A673 (cell line): ENCODE measurements at regions not wholly inside any gene's neighbourhood (a gene's known extent, or its start where the extent isn't known, plus 50 kb on each side); places are given as distances from the start of the nearest gene placed in this dataset.

Experiments used
- BruUV-seq: library from RNA; stranded (reverse); fragments of 400-500 nt; replicated peaks from 2 replicates; lab custom pipeline; 2021; lab: Mats Ljungman, UMichigan
- CTCF ChIA-PET: fragments of 300-600 bp; sonication (Branson Sonifier 250); formaldehyde crosslinking; loops from one replicate; lab custom pipeline; 2022; ENCODE audit warnings: antibody characterized with exemption; lab: Charles Lee
- POLR2A ChIA-PET: fragments of 300-600 bp; sonication (Branson Sonifier 250); formaldehyde crosslinking; loops from one replicate; lab custom pipeline; 2022; ENCODE audit warnings: antibody characterized with exemption; ENCODE audit not compliant: low non-redundant PET; lab: Charles Lee
- DNase-seq: peaks from one replicate; pipeline ENCODE4 v3.0.0-alpha.2; 2015; ENCODE audit warnings: low spot score
- H3K27ac ChIP-seq: fragments of 200-600 bp; sonication (generic); 2 replicates; pipeline ENCODE4 v1.5.1; 2016; ENCODE audit warnings: mixed run types, low read depth, mild to moderate bottlenecking, mixed read lengths, antibody characterized with exemption, low read length; ENCODE audit not compliant: poor library complexity, severe bottlenecking
- H3K27me3 ChIP-seq: fragments of 200-600 bp; sonication (generic); replicated peaks from 2 replicates; pipeline ENCODE4 v1.6.1; 2017; ENCODE audit warnings: mixed run types, low read depth, mild to moderate bottlenecking, mixed read lengths, antibody characterized with exemption, low read length; ENCODE audit not compliant: insufficient read depth, poor library complexity
- H3K36me3 ChIP-seq: fragments of 200-600 bp; sonication (generic); 2 replicates; pipeline ENCODE4 v1.6.1; 2016; ENCODE audit warnings: mixed run types, mild to moderate bottlenecking, mixed read lengths, antibody characterized with exemption, low read length; ENCODE audit not compliant: insufficient read depth, poor library complexity, severe bottlenecking
- H3K4me1 ChIP-seq: fragments of 200-600 bp; sonication (generic); 2 replicates; pipeline ENCODE4 v1.6.1; 2017; ENCODE audit warnings: mixed run types, mild to moderate bottlenecking, mixed read lengths, antibody characterized with exemption, low read length; ENCODE audit not compliant: insufficient read depth, poor library complexity, severe bottlenecking
- H3K4me3 ChIP-seq: fragments of 200-600 bp; sonication (generic); 2 replicates; pipeline ENCODE4 v1.5.1; 2016; ENCODE audit warnings: low read depth, mixed run types, mild to moderate bottlenecking, mixed read lengths, low read length; ENCODE audit not compliant: poor library complexity, severe bottlenecking
- H3K9me3 ChIP-seq: fragments of 200-600 bp; sonication (generic); 2 replicates; pipeline ENCODE4 v1.6.1; 2016; ENCODE audit warnings: mixed run types, low read depth, mild to moderate bottlenecking, mixed read lengths, antibody characterized with exemption, low read length; ENCODE audit not compliant: poor library complexity, severe bottlenecking
- EZH2 ChIP-seq: fragments of 200-600 bp; sonication (generic); IDR thresholded peaks from 2 replicates; pipeline ENCODE4 v1.6.1; 2017; ENCODE audit warnings: borderline replicate concordance, low read depth, mild to moderate bottlenecking, mixed read lengths, antibody characterized with exemption, low read length; ENCODE audit not compliant: poor library complexity, severe bottlenecking
- intact Hi-C: fragments of 100-400 bp; cut with micrococcal nuclease; formaldehyde crosslinking; loops from one replicate; pipeline ENCODE4 v1.10.0; 2022; ENCODE audit not compliant: unreplicated experiment
- TF ChIP-seq, protein P1 (sequence below): fragments of 300-800, 200-600 bp; sonication (generic); conservative IDR thresholded peaks from 2 replicates; pipeline ENCODE4 v1.5.1; 2017; ENCODE audit warnings: low read depth, mild to moderate bottlenecking, antibody characterized with exemption, low read length, moderate library complexity, mixed read lengths

GRCh38 chr11:8740129-8740528, 57.5 kb downstream of the RPL27A start:
- BruUV-seq, result no TSS peak
- Histone ChIP-seq H3K9me3 (no peaks in the 10 kb centered on the region), H3K4me1 (no peaks in the 10 kb centered on the region), H3K4me3 (no peak overlapping the region), H3K36me3 (no peaks in the 10 kb centered on the region), H3K27ac (no peak overlapping the region), H3K27me3 (no peaks in the 10 kb centered on the region)
- no peak for DNase-seq
- CTCF ChIA-PET, result no interaction called here
- intact Hi-C loops, result no loop called here
- POLR2A ChIA-PET, result no interaction called here
- TF ChIP-seq, protein P1, sequence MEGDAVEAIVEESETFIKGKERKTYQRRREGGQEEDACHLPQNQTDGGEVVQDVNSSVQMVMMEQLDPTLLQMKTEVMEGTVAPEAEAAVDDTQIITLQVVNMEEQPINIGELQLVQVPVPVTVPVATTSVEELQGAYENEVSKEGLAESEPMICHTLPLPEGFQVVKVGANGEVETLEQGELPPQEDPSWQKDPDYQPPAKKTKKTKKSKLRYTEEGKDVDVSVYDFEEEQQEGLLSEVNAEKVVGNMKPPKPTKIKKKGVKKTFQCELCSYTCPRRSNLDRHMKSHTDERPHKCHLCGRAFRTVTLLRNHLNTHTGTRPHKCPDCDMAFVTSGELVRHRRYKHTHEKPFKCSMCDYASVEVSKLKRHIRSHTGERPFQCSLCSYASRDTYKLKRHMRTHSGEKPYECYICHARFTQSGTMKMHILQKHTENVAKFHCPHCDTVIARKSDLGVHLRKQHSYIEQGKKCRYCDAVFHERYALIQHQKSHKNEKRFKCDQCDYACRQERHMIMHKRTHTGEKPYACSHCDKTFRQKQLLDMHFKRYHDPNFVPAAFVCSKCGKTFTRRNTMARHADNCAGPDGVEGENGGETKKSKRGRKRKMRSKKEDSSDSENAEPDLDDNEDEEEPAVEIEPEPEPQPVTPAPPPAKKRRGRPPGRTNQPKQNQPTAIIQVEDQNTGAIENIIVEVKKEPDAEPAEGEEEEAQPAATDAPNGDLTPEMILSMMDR, result no peak
- TF ChIP-seq EZH2, result no peak

GRCh38 chr11:8744423-8744822, 61.8 kb downstream of the RPL27A start:
- TF ChIP-seq EZH2, result no peak
- TF ChIP-seq, protein P1, result no peak
- Histone ChIP-seq H3K4me1 (no peaks in the 10 kb centered on the region), H3K27me3 (no peaks in the 10 kb centered on the region), H3K9me3 (no peaks in the 10 kb centered on the region), H3K4me3 (no peak overlapping the region), H3K27ac (no peak overlapping the region), H3K36me3 (no peaks in the 10 kb centered on the region)
- CTCF ChIA-PET, result interaction anchor here (0.7 kb wide), 1 partner anchor 292 kb away, joined by 3 read pairs; no protein-coding TSS in a partner anchor
- DNase-seq, result no peak
- intact Hi-C loops, result no loop called here
- no TSS peak for BruUV-seq
- POLR2A ChIA-PET, result no interaction called here

- TF ChIP-seq, protein P1, result no peak
- TF ChIP-seq EZH2, result no peak
- intact Hi-C loops, result no loop called here
- POLR2A ChIA-PET, result no interaction called here
- Histone ChIP-seq H3K4me3 (no peak overlapping the region), H3K27ac (no peak overlapping the region), H3K4me1 (no peaks in the 10 kb centered on the region), H3K36me3 (no peaks in the 10 kb centered on the region), H3K9me3 (no peaks in the 10 kb centered on the region), H3K27me3 (no peaks in the 10 kb centered on the region)
- DNase-seq, result no peak
- CTCF ChIA-PET, result no interaction called here
- no TSS peak for BruUV-seq
Measured at GRCh38 chr11:8745431-8746253, 63.0 kb downstream of the RPL27A start.
